ENCODE measurements at regions not wholly inside any gene's neighbourhood (a gene's known extent, or its start where the extent isn't known, plus 50 kb on each side); places are given as distances from the start of the nearest gene placed in this dataset.

DNA sequence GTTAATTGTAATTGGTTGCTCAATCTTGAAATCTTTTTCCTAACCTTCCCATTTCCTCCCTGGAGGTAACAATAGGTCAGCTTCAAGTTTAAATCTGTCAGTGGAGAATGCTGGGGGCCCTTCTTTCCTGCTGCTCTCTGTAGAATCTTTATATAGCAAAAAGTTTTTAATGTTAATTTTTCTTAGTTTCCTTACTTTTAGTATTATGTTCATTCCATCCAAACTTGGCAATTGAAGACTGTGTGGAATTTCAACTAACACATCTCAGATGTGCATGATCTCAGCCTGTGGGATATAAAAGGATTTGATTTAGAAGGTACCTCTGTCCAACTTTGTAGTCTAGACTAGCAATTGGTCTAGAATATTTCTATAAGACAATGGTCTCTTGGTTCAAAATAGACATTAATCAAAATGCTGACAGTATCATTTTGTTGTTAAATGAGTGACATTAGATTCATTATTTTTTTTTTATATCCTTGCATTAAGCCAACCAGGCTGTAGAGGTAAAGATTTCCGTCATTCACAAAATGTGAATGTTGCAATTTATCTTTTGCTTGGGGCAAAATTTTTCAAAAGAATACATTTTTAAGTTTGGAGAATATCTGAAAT lies 100.4 kb upstream of the SEMA3A start:
- DNase-seq (ENCODE audit: low spot score): no peak

DNA sequence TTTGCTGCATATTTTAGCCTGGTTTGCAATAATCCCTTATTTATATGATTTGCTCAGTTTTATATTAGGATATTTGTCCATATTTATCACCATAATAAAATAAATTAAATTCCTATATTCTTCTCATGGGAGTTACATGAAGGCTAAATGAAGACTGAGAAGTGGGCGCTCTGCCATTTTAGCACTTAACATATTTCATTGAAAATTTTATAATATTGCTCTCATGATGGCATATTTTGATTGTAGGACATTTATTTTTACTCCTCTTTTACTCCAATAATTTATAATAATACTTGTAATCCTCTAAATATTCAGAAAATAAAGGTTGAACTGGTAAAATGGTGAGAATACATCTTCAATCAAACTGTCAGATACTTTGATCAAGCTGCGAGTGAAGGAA lies 99.8 kb upstream of the SEMA3A start:
- no peak for DNase-seq (ENCODE audit: low spot score)

DNA sequence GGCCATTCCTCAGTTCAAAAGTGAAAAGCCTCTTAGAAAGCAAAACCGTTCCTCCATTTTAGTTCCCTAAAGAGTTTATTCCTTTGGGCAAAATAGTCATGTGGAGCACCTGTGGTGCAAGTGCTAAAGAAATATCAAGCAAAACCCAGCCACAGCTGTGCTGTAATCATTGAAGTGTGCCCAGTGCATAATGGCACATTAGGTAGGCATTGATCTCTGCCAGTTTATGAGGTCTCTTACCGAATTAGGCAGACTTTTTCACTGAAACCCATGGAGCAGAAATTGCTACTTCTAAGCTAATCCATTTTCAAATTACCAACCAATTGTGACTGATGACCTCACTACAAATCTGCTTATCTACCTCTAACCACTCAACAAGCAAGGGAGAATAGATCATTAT lies 97.2 kb upstream of the SEMA3A start:
- no peak for DNase-seq (ENCODE audit: low spot score)

DNA sequence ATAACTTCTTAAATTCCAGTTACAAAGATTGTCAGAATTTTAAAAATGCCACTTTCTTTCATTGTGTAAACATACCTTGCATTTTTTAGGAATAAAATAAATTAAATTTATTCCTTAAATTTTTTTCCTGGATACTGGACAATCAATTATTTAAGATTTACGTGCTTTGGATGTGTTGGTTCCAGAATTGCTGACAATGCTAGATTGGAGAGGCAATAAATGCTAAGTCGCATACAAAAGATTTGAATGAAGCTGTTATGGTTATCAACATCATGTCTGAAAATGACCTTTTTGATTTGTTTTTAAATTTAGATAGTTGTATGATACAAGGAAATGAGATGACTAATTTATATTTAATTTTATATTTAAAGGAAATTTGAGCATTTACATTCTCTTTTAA lies 89.2 kb upstream of the SEMA3A start:
- DNase-seq (ENCODE audit: low spot score): no peak

DNA sequence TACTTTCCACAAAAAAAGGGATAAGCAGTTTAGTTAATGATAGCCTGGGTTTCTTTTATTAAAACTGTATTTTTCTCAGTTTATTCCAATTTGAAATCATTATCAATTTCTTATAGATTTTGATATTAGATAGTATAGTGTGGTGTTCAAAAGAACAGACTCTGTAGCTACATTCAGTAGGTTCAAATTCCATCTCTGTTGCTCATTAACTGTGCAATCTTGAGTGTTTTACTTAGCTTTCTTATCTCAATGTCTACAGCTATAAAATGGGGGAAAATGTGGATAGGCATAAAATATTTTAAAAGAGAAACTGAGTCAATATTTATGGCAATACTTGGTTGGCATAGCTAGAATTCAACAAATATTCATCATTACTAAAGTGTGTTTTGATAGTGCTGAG lies 86.9 kb upstream of the SEMA3A start:
- DNase-seq (ENCODE audit: low spot score): no peak

DNA sequence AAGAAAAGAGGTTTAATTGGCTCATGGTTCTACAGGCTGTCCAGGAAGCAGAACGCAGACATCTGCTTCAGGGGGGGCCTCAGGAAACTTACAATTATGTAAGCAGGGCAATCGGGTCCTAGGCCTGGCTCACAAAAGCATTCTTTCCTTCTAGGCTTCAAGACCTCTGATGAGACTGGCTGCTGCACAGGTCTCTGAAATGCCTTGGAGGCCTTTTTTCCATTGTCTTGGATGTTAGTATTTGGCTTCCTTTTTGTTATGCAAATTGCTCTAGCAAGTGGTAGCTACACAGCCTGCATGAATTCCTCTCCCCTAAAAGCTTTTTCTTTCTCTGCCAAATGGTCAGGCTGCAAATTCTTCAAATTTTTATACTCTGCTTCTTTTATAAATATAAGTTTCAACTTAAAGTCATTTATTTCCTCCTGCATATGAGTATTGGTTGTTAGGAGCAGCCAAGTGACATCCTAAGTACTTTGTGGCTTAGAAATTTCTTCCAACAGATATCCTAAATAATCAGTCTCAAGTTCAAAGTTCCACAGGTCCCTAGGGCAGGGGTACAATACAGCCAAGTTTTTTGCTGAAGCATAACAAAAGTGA lies 83.1 kb upstream of the SEMA3A start:
- no peak for DNase-seq (ENCODE audit: low spot score)

DNA sequence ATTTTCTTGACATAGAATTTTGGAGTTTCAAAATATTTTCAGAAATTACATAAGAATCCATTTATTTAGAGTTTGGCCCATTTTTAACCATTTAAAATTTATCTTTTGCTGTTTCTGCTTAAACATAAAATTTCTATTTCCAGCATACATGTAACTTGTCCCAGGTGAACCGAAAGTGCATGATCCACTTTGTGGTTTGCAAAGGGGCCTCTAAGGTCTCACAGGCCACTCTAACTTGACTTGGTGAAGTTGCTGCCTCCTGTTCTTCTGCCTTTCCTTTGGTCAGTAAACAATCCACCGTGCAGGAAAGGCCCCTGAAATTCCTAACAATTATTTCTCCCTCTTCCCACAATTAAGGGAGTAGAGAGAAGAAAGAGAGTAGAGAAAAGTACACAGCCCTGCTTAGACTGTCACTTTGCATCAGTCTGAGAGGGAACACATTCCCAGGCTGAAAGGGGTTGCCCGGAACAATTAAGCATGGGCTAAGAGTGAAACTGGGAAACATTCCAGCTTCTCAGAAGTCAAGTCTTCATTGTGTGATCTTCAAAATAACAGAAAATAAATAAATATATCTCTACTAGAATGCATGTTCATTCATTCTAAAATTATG lies 79.5 kb upstream of the SEMA3A start:
- no peak for DNase-seq (ENCODE audit: low spot score)

DNA sequence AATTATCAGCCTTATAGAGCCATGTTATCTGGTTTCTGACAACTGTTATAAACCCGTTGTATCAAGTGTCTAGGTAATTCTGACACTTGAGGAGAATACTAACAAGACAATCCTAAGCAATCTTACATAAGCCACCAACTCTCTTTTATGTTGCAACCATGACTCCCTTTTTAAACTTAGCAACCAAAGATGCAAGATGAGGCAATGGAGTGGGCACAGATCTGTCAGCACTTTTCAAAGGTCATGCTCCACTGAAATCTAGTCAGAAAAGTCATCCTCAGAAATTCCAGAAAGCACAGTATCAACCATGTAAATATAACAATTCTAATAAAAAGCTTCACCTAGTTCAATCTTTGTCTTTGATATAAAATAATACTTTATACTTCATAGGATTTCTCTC lies 77.0 kb upstream of the SEMA3A start:
- DNase-seq (ENCODE audit: low spot score): no peak

DNA sequence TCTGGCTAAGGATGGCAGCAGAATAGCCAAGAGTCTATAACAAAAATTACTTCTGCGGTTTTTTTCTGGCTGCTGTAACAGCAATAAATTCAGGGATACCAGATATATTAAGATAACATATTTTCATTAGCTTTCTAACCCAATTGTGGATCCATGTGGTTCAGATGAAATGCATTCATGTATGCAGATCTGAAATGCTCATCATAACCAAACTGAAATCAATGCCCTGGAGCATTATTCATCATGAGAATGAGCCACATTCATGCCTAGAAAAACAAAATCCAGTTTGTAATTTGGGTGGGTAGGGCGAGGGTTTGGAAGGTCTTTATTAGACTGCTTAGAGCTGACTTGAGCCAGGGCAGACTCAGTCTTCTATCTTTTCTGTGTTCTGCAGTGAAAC lies 69.8 kb upstream of the SEMA3A start:
- DNase-seq (ENCODE audit: low spot score): no peak

DNA sequence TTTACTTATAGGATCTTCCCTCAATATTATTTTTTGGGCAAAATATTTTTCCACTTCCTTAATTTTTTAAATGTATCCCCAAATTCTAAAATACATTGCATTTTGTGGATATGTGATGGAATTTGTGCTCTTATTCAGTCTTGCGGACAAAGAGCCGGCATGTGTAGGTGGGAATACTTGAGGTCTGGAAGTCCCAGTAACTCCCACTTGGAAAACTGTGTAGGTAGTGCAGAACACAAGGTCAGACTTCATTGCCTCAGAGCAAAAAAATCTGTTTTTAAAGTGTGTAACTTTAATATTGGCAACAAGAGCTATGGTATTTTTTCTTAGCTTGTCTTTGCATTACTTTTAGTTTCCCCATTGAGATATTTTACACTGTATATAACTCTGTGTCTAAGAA lies 68.5 kb upstream of the SEMA3A start:
- DNase-seq (ENCODE audit: low spot score): no peak

DNA sequence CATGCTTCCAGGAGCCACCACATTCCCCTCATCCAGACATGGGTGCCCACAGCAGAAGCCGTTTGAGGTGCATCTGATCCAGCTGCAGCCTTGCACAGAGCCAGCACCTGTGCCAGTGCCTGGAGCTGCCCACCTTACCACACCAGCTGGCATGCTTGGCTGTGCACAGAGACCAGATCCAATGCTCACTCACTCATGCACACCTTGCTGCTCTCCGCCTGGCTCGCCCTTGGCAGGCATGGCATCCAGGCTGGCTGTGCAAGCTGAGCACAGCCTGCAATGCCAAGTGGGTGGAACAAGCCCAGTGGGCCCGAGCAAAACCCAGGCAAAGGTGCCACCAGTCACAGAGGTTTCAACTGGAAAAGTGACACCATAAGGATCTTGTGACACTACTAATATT lies 66.9 kb upstream of the SEMA3A start:
- no peak for DNase-seq (ENCODE audit: low spot score)

DNA sequence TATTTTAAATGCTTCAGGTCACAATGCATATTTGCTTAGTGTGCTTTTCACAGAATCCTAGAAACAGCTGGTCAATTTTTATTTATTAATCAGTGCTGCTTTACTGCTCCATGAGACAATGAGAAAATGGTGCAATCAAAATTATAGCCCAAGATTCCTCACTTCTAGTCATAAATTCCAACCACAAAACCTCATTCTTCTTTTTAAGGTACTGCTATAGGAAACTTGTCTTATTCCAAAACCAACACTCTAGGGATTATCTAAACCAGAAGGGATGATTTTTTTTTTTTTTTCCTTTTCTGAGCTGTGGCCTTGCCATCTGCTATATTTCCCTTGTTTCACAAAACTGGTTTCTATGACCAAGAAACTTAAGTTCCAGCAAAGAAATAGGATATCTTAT lies 64.0 kb upstream of the SEMA3A start:
- no peak for DNase-seq (ENCODE audit: low spot score)

DNA sequence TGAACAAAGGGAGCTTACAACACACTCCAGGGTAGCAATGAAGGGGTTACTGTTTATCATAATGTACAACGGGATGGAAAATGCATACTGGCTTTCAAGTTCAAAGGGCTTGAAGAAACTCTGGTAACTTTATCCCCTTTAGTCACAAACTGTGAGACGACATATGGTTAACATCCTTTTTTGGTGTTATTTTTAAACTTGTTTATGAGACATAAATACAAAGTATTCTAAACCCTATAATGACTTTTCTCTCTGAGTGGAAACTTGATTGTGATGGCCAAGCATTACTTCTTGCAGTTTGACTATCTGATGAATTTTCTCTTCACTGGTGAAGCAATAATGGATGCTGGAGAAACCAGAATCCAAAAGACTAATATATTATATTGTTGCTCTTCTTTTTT lies 62.0 kb upstream of the SEMA3A start:
- DNase-seq (ENCODE audit: low spot score): no peak

DNA sequence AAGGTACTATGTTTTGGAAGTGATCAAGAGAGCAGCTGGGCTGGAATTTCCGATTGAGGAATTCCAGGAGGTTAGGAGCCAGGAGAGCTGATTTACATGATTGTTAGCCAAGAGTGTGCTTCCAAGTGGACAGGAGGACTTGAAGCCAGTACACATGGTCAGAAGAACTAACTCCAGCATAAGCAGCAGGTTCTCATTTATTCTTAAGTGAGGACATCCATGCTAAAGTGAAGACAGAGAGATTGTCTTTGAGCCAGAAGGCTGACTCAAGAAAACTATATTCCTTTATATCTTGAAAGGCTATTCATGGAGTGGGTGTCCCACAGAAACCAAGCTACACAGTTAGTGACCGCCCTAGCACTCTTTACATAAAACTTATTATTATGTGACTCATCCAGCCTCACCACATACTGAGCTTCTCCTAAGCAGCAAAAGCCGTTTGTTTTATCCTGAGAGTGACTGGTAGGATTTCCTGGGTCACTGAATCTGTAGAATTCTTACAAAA lies 56.7 kb upstream of the SEMA3A start:
- DNase-seq (ENCODE audit: low spot score): no peak

DNA sequence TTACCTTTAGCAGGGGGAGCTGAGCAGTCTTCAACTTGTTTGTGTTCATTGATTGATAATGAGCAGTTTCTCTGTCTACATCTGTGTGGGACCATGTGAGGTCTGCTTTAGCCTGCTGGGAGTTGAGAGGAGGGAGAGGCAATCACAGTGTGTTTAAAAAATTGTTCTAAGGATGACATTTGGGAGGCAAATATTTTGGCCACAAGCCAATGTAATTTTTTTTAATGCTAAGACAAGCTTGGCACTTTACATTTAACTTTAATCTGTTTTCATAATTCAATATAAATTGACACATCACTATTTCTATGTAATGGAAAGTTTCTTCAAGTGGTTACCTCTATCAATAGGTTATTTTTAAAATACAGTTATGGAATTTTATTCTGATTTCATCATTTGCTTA lies 55.9 kb upstream of the SEMA3A start:
- no peak for DNase-seq (ENCODE audit: low spot score)

DNA sequence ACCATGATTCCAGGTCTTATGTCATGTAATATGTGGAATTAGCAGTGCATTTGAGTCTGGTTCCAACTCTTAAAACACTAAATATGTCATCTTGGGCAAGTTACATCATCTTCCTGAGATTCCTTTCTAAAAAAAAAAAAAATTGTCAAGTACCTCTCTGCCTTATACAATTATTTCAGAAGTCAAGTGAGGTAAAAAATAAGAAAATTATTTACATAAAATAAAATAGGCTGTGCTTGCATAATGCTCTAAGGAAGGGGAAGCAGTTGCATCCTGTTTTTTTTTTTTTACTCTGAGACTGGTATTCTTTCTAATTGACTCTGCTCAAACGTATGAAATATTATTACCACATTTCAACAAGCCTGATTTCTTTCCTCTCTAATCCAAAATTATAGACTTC lies 55.1 kb upstream of the SEMA3A start:
- DNase-seq (ENCODE audit: low spot score): no peak

DNA sequence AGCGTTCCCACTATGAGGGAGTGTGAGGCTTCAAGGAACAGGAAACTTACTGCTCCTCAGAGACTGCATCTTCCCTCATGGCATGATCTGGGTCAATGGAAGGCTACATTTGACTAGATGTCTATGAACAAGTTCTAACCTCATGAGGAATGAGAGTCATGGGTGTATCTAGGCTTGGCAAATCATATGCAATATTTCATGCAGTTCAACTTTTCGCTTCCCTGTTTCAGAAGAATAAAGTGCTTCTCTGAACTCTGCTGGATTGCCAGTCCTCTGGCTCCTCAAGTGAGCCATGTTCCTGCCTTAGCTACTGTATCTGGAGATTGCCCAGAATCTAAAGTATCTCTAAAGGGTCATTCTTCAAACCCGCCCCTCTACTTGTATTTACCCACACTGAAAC lies 54.3 kb upstream of the SEMA3A start:
- no peak for DNase-seq (ENCODE audit: low spot score)

DNA sequence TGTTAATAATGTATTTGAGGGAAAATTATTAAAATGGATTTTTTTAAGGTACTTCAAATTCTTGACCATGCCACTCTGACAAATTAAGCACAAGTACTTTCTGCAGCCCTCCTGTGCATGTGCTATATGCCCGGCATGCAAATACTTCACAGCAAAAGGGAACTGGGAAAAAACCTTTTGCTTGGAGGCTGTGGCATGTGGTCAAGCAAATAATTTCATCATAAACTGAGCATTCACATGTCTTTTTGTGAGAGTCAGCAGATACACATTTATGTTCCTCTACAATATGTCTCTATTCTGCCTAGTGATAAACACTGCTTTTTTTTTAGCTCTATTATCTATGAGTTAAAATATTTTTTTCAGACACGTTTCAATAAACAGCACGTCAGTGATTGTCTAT lies 53.7 kb upstream of the SEMA3A start:
- no peak for DNase-seq (ENCODE audit: low spot score)

DNA sequence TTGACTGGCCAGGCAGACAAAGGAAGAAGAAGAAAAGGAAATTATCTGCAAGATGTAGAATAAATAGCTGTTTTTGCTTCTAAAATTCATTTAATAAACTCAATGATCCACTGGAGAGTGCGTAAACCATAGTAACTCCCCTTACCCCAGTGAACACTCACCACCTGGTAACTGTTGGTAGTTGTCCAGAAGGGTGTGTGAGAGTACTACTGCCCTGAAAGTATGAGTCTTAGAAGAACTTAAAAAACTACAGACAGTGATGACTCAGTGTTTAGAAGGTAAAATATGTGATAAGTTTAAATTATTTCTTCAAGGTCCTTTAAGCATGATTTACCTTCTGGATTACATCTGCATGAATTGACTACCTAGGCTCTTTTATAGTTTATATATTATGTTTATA lies 53.0 kb upstream of the SEMA3A start:
- DNase-seq (ENCODE audit: low spot score): no peak

DNA sequence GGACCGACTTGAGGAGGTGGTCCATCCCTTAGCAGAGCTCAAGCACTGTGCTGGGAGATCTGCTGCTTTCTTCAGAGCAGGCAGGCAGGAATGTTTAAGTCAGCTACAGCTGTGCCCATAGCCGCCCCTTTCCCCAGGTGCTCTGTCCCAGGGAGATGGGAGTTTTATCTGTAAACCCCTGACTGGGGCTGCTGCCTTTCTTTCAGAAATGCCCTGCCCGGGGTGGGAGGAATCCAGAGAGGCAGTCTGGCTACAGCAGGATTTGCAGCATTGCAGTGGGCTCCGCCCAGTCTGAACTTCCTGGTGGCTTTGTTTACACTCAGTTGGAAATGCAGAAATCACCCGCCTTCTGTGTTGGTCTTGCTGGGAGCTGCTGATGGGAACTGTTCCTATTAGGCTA lies 51.2 kb upstream of the SEMA3A start:
- DNase-seq (ENCODE audit: low spot score): no peak
